Psoas muscle (tissue), 7 donors: ENCODE measurements at regions not wholly inside any gene's neighbourhood (a gene's known extent, or its start where the extent isn't known, plus 50 kb on each side); places are given as distances from the start of the nearest gene placed in this dataset.

ENCODE experiments used
- ATAC-seq, 4 donors: fragments of 200-7000 bp; cut with Tn5 transposase; one replicate each; pipeline ENCODE4 v1.9.1; 2020; ENCODE audit warnings: moderate library complexity in 3 of 4, mild to moderate bottlenecking in 2 of 4
- DNase-seq, 2 donors: peaks; one replicate each; pipeline ENCODE4 v3.0.0-alpha.2; 2020
- H3K27ac ChIP-seq: fragments of 200-600 bp; one replicate; pipeline ENCODE4 v1.8.0; 2022
- H3K27me3 ChIP-seq, 3 donors: fragments of 200-600 bp in 1 of 3; one replicate each; pipeline versions ENCODE4 v1.6.1 to v1.8.0; 2013 to 2022; ENCODE audit warnings: low read length in 2 of 3, mild to moderate bottlenecking in 2 of 3, moderate library complexity in 1 of 3; ENCODE audit not compliant: insufficient read depth in 3 of 3
- H3K36me3 ChIP-seq, 2 donors: fragments of 200-600 bp in 1 of 2; one replicate each; pipeline versions ENCODE4 v1.6.1 to v1.8.0; 2013 to 2022; ENCODE audit warnings: low read depth in 1 of 2, mild to moderate bottlenecking in 1 of 2, moderate library complexity in 1 of 2; ENCODE audit not compliant: insufficient read depth in 1 of 2
- H3K4me1 ChIP-seq: fragments of 200-600 bp; one replicate; pipeline ENCODE4 v1.8.0; 2022
- H3K4me3 ChIP-seq: fragments of 200-600 bp; one replicate; pipeline ENCODE4 v1.8.0; 2022; ENCODE audit warnings: mild to moderate bottlenecking
- H3K9me3 ChIP-seq: fragments of 200-600 bp; one replicate; pipeline ENCODE4 v1.8.0; 2022
- WGBS, 3 donors: extraction: QIAGEN DNeasy Blood & Tissue Kit; methylation state at CpG; one replicate each; pipeline versions ENCODE4 v1.1.6 to v1.1.7; 2013; 5-methylcytosine and 5-hydroxymethylcytosine counted together
- intact Hi-C, 2 donors: fragments of 100-400 bp; cut with DNase I; formaldehyde crosslinking; loops; one replicate each; pipeline versions ENCODE4 v1.11.0 to v1.14.2; 2022
- TF ChIP-seq, protein P1 (sequence below): fragments of 200-600 bp; IDR thresholded peaks from one replicate; pipeline ENCODE4 v1.8.0; 2022; ENCODE audit warnings: antibody characterized with exemption
- donor health status: healthy with polysubstance abuse.
- donor health status: DM: no; HTN: no; CAD: no; lungs with moderate emphysema.
- donor health status: Bipolar disorder and iron deficiency.
- donor health status: healthy.
- donor health status: DM: yes; HTN: yes; CAD: no.
- donor health status: DM: no; HTN: no; CAD: no.
- donor health status: DM: yes; HTN: yes; CAD: no.

GRCh38 chr9:30718483-30718882 is 1666.0 kb upstream of the ACO1 start:
- no peak overlapping the region for H3K4me3 ChIP-seq
- no peak for DNase-seq
- no peaks in the 10 kb centered on the region for H3K9me3 ChIP-seq
- no peaks in the 10 kb centered on the region for H3K27me3 ChIP-seq
- H3K4me1 ChIP-seq = no peaks in the 10 kb centered on the region
- no peak overlapping the region for H3K27ac ChIP-seq
- no peaks in the 10 kb centered on the region for H3K36me3 ChIP-seq
- ATAC-seq = no peak
- intact Hi-C loops = no loop called here
- TF ChIP-seq, protein P1, sequence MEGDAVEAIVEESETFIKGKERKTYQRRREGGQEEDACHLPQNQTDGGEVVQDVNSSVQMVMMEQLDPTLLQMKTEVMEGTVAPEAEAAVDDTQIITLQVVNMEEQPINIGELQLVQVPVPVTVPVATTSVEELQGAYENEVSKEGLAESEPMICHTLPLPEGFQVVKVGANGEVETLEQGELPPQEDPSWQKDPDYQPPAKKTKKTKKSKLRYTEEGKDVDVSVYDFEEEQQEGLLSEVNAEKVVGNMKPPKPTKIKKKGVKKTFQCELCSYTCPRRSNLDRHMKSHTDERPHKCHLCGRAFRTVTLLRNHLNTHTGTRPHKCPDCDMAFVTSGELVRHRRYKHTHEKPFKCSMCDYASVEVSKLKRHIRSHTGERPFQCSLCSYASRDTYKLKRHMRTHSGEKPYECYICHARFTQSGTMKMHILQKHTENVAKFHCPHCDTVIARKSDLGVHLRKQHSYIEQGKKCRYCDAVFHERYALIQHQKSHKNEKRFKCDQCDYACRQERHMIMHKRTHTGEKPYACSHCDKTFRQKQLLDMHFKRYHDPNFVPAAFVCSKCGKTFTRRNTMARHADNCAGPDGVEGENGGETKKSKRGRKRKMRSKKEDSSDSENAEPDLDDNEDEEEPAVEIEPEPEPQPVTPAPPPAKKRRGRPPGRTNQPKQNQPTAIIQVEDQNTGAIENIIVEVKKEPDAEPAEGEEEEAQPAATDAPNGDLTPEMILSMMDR = no peak
- 73 to 86% (median 76%) methylated on average over 1 of the region's 1 CpG for WGBS, 3 donors

- Histone ChIP-seq H3K4me3 (no peak overlapping the region), H3K27me3 (no peaks in the 10 kb centered on the region), H3K27ac (no peak overlapping the region), H3K9me3 (no peaks in the 10 kb centered on the region), H3K4me1 (no peaks in the 10 kb centered on the region), H3K36me3 (no peaks in the 10 kb centered on the region)
- ATAC-seq (no peak), DNase-seq (no peak)
- TF ChIP-seq, protein P1 = no peak
- WGBS, 3 donors = 67 to 78% (median 73%) methylated on average over 5 of the region's 5 CpGs
- intact Hi-C loops = no loop called here
Measured at GRCh38 chr9:30722065-30722464, 1662.4 kb upstream of the ACO1 start.

DNA sequence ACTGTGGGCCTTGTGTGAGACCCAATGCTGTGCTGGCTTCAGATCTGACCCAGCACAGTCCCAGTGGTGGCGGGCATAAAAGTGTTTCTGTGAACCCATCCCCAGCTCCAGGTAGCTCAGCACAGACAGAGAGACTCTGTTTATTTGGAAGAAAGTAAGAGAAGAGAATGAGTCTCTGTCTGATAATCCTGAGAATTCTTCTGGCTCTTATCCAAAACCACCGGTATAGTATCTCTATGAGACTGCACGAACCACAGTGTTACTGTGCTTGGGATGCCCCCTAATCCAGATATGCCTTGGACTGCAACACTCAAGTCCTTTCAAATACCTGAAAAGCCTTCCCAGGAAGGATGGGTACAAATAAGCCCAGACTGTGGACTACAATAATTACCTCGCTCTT is 1660.8 kb upstream of the ACO1 start:
- DNase-seq = no peak
- H3K27ac ChIP-seq = no peak overlapping the region
- 76 to 86% (median 85%) methylated on average over 4 of the region's 4 CpGs for WGBS, 3 donors
- no peaks in the 10 kb centered on the region for H3K36me3 ChIP-seq
- no peaks in the 10 kb centered on the region for H3K9me3 ChIP-seq
- H3K4me3 ChIP-seq = no peak overlapping the region
- no peak for ATAC-seq
- no peaks in the 10 kb centered on the region for H3K27me3 ChIP-seq
- intact Hi-C loops = no loop called here
- TF ChIP-seq, protein P1 = no peak
- no peaks in the 10 kb centered on the region for H3K4me1 ChIP-seq

DNA sequence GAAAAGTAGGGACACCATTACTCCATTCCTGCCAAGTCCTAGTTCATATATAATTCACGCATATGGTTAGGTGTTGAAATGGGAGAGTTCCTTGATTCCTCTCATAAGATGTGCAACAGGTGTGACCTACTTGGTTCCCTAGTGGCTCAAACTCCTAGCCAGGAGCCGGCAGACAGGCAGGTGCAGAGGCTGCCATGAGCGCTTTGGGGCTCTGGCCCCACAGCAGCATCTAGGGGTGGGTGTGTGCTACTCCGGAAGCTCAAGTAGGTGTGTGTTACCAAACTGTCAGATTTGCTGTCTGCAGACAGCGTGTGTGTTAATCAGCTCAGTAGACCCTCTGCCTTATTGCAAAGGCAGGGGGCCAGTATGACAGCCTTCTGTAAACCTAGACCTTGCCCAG is 1652.4 kb upstream of the ACO1 start:
- TF ChIP-seq, protein P1 = no peak
- Histone ChIP-seq H3K4me1 (no peaks in the 10 kb centered on the region), H3K36me3 (no peaks in the 10 kb centered on the region), H3K27ac (no peak overlapping the region), H3K9me3 (no peaks in the 10 kb centered on the region), H3K27me3 (no peaks in the 10 kb centered on the region), H3K4me3 (no peak overlapping the region)
- no peak for ATAC-seq
- intact Hi-C loops = no loop called here
- DNase-seq = no peak
- WGBS, 3 donors = 73 to 74% (median 73%) methylated on average over 5 of the region's 5 CpGs

GRCh38 chr9:30744871-30745270 is 1639.6 kb upstream of the ACO1 start:
- Histone ChIP-seq H3K27ac (no peak overlapping the region), H3K4me3 (no peak overlapping the region), H3K9me3 (no peaks in the 10 kb centered on the region), H3K36me3 (no peaks in the 10 kb centered on the region), H3K27me3 (no peaks in the 10 kb centered on the region), H3K4me1 (no peaks in the 10 kb centered on the region)
- TF ChIP-seq, protein P1 = no peak
- intact Hi-C loops = no loop called here
- no peak for ATAC-seq
- no peak for DNase-seq
- 24 to 29% (median 28%) methylated on average over 2 of the region's 2 CpGs for WGBS, 3 donors
